Mesenchymal stem cell (in vitro differentiated cells and primary cell): ENCODE measurements at regions not wholly inside any gene's neighbourhood (a gene's known extent, or its start where the extent isn't known, plus 50 kb on each side); places are given as distances from the start of the nearest gene placed in this dataset.
"Not testable (repeated sequence)": the region's sequence is repeated elsewhere in the genome, so short reads cannot be mapped to it uniquely, and the experiment has no call there.

Experiments
- DNase-seq: peaks from one replicate; pipeline ENCODE4 v3.0.0-alpha.2; 2013
- H2AFZ ChIP-seq: one replicate; pipeline ENCODE4 v1.6.1; 2013; ENCODE audit warnings: low read depth, mild to moderate bottlenecking, control low read depth, inconsistent platforms, low read length, moderate library complexity
- H2AK5ac ChIP-seq: 2 replicates; pipeline ENCODE4 v1.6.1; 2013; ENCODE audit warnings: low read length, moderate library complexity, mild to moderate bottlenecking, inconsistent platforms; ENCODE audit not compliant: severe bottlenecking
- H2BK120ac ChIP-seq: one replicate; pipeline ENCODE4 v1.6.1; 2013; ENCODE audit warnings: low read depth, mild to moderate bottlenecking, inconsistent platforms, low read length, moderate library complexity
- H2BK12ac ChIP-seq, 2 experiments: one replicate each; pipeline ENCODE4 v1.6.1; 2013; ENCODE audit warnings: inconsistent platforms in 2 of 2, low read length in 2 of 2, mild to moderate bottlenecking in 2 of 2, moderate library complexity in 2 of 2, control low read depth in 1 of 2
- H2BK15ac ChIP-seq: one replicate; pipeline ENCODE4 v1.6.1; 2013; ENCODE audit warnings: mild to moderate bottlenecking, low read depth, inconsistent platforms; ENCODE audit not compliant: poor library complexity, severe bottlenecking
- H2BK5ac ChIP-seq: 2 replicates; pipeline ENCODE4 v1.6.1; 2013; ENCODE audit warnings: low read depth, mild to moderate bottlenecking, low read length, control low read depth, inconsistent platforms; ENCODE audit not compliant: poor library complexity, severe bottlenecking
- H3K14ac ChIP-seq, 2 experiments: one replicate each; pipeline ENCODE4 v1.6.1; 2013; ENCODE audit warnings: inconsistent platforms in 2 of 2, low read length in 2 of 2, control low read depth in 1 of 2, mild to moderate bottlenecking in 1 of 2, moderate library complexity in 1 of 2
- H3K18ac ChIP-seq, 2 experiments: one replicate each; pipeline ENCODE4 v1.6.1; 2013; ENCODE audit warnings: inconsistent platforms in 2 of 2, low read length in 2 of 2, control low read depth in 1 of 2, low read depth in 1 of 2, mild to moderate bottlenecking in 1 of 2
- H3K23ac ChIP-seq, 2 experiments: one replicate each; pipeline ENCODE4 v1.6.1; 2013; ENCODE audit warnings: inconsistent platforms in 2 of 2, low read length in 2 of 2, mild to moderate bottlenecking in 2 of 2, moderate library complexity in 2 of 2, control low read depth in 1 of 2
- H3K27ac ChIP-seq: 2 replicates; pipeline ENCODE4 v1.5.1; 2013; ENCODE audit warnings: mild to moderate bottlenecking, moderate library complexity, low read length, control low read depth, inconsistent platforms; ENCODE audit not compliant: poor library complexity, severe bottlenecking
- H3K27me3 ChIP-seq, 2 experiments: 2 replicates each; pipeline versions ENCODE4 v1.6.1 to v1.7.0; 2013; ENCODE audit warnings: low read length in 2 of 2, mild to moderate bottlenecking in 2 of 2, moderate library complexity in 2 of 2, control low read depth in 1 of 2, inconsistent platforms in 1 of 2; ENCODE audit not compliant: control insufficient read depth in 1 of 2, insufficient read depth in 1 of 2
- H3K36me3 ChIP-seq, 2 experiments: 2 replicates each; pipeline versions ENCODE4 v1.6.1 to v1.7.0; 2013; ENCODE audit warnings: low read length in 2 of 2, control low read depth in 1 of 2, inconsistent platforms in 1 of 2, low read depth in 1 of 2, mild to moderate bottlenecking in 1 of 2; ENCODE audit not compliant: insufficient read depth in 2 of 2, control insufficient read depth in 1 of 2
- H3K4ac ChIP-seq, 2 experiments: one replicate each; pipeline ENCODE4 v1.6.1; 2013; ENCODE audit warnings: inconsistent platforms in 2 of 2, low read length in 2 of 2, mild to moderate bottlenecking in 2 of 2, moderate library complexity in 2 of 2, control low read depth in 1 of 2, low read depth in 1 of 2
- H3K4me1 ChIP-seq: 2 replicates; pipeline ENCODE4 v1.6.1; 2013; ENCODE audit warnings: low read depth, low read length, control low read depth; ENCODE audit not compliant: control insufficient read depth, insufficient read depth
- H3K4me2 ChIP-seq: 2 replicates; pipeline ENCODE4 v1.6.1; 2013; ENCODE audit warnings: low read length, mild to moderate bottlenecking, inconsistent platforms; ENCODE audit not compliant: poor library complexity, severe bottlenecking
- H3K4me3 ChIP-seq, 2 experiments: 2 replicates each; pipeline versions ENCODE4 v1.5.1 to v1.7.0; 2013; ENCODE audit warnings: low read length in 2 of 2, mild to moderate bottlenecking in 2 of 2, control low read depth in 1 of 2, low read depth in 1 of 2; ENCODE audit not compliant: insufficient read depth in 1 of 2
- H3K79me1 ChIP-seq: replicated peaks from 2 replicates; pipeline ENCODE4 v1.6.1; 2013; ENCODE audit warnings: mild to moderate bottlenecking, control low read depth, low read length, inconsistent platforms; ENCODE audit not compliant: poor library complexity, severe bottlenecking
- H3K9ac ChIP-seq: 2 replicates; pipeline ENCODE4 v1.7.0; 2013; ENCODE audit warnings: mild to moderate bottlenecking, low read length, moderate library complexity
- H3K9me3 ChIP-seq: 2 replicates; pipeline ENCODE4 v1.7.0; 2013; ENCODE audit warnings: mild to moderate bottlenecking, low read length; ENCODE audit not compliant: control insufficient read depth
- H4K8ac ChIP-seq: one replicate; pipeline ENCODE4 v1.6.1; 2013; ENCODE audit warnings: inconsistent platforms, mild to moderate bottlenecking, low read length, moderate library complexity
- H4K91ac ChIP-seq: one replicate; pipeline ENCODE4 v1.6.1; 2013; ENCODE audit warnings: mild to moderate bottlenecking, low read length, inconsistent platforms
- WGBS: methylation state at CpG from one replicate; pipeline ENCODE4 v1.1.7; 2013; ENCODE audit warnings: mixed read lengths; 5-methylcytosine and 5-hydroxymethylcytosine counted together

- no peaks in the 10 kb centered on the region for H3K79me1 ChIP-seq
- no peak overlapping the region for H2AK5ac ChIP-seq
- no peak overlapping the region for H2BK120ac ChIP-seq
- no peak overlapping the region for H4K91ac ChIP-seq
- no peak overlapping the region for H3K18ac ChIP-seq
- no peak overlapping the region for H3K9ac ChIP-seq
- H3K36me3 ChIP-seq = no peaks in the 10 kb centered on the region
- no peak overlapping the region for H2AFZ ChIP-seq
- H3K27me3 ChIP-seq = no peaks in the 10 kb centered on the region
- H4K8ac ChIP-seq = no peak overlapping the region
- H2BK15ac ChIP-seq = no peak overlapping the region
- no peak overlapping the region for H3K4me2 ChIP-seq
- H3K4me3 ChIP-seq = no peak overlapping the region
- no peaks in the 10 kb centered on the region for H3K9me3 ChIP-seq
- no peak overlapping the region for H3K4ac ChIP-seq
- H3K27ac ChIP-seq = no peak overlapping the region
- no peak overlapping the region for H3K23ac ChIP-seq
- DNase-seq = no peak
- no peak overlapping the region for H2BK5ac ChIP-seq
- no peak overlapping the region for H2BK12ac ChIP-seq
- H3K4me1 ChIP-seq = no peaks in the 10 kb centered on the region
- H3K14ac ChIP-seq = no peak overlapping the region
These were observed 67.3 kb upstream of the FBXO33 start for GRCh38 chr14:39499514-39499913.

DNA sequence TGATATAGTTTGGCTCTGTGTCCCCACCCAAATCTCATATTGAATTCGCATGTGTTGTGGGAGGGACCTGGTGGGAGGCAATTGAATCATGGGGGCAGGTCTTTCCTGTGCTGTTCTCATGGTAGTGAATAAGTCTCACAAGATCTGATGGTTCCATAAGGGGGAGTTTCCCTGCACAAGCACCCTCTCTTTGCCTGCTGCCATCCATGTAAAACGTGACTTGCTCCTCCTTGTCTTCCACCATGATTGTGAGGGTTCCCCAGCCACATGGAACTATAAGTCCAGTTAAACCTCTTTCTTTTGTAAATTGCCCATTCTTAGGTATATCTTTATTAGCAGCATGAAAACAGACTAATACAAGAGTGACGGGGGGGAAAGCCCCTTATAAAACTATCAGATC is 65.4 kb upstream of the FBXO33 start:
- not testable (repeated sequence) for H2BK15ac ChIP-seq, DNase-seq, H2BK5ac ChIP-seq, H3K27me3 ChIP-seq, H3K9me3 ChIP-seq, H3K4me2 ChIP-seq, H3K23ac ChIP-seq, H3K18ac ChIP-seq, H3K79me1 ChIP-seq, H4K91ac ChIP-seq, H3K36me3 ChIP-seq, H2BK120ac ChIP-seq, H2AFZ ChIP-seq, H3K4me1 ChIP-seq, H3K4me3 ChIP-seq, H3K9ac ChIP-seq, H2BK12ac ChIP-seq, H3K4ac ChIP-seq, H3K27ac ChIP-seq, H3K14ac ChIP-seq, H4K8ac ChIP-seq, H2AK5ac ChIP-seq
- 81% methylated on average over 3 of the region's 3 CpGs for WGBS

DNA sequence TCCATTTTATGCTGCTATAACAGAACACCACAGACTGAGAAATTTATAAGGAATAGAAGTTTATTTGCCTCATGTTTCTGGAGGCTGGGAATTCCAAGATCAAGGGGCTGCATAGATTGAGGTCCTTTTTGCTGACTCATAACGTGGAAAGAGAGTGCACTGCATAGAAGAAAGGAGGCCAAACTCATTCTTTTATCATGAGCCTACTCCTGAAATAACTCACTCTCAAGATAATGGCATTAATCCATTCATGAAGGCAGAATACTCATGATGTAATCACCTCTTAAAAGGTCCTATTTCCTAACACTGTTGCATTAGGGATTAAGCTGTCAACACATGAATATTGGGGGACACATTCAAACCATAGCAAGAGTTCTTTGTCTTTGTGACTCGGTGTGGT is 60.0 kb upstream of the FBXO33 start:
- no peaks in the 10 kb centered on the region for H3K27me3 ChIP-seq
- H3K27ac ChIP-seq = peak overlapping the region; percentile 80
- peak overlapping the region; percentile 83 for H3K9ac ChIP-seq
- H3K79me1 ChIP-seq = no peaks in the 10 kb centered on the region
- H4K91ac ChIP-seq = no peak overlapping the region
- H2BK5ac ChIP-seq = no peak overlapping the region
- H3K36me3 ChIP-seq = no peaks in the 10 kb centered on the region
- H2BK12ac ChIP-seq = no peak overlapping the region
- peak; percentile 74 for DNase-seq
- no peak overlapping the region for H2AFZ ChIP-seq
- 42% methylated on average over 2 of the region's 2 CpGs for WGBS
- no peak overlapping the region for H3K18ac ChIP-seq
- no peak overlapping the region for H3K14ac ChIP-seq
- H2BK120ac ChIP-seq = no peak overlapping the region
- H2AK5ac ChIP-seq = no peak overlapping the region
- no peak overlapping the region for H3K4me3 ChIP-seq
- H3K4me2 ChIP-seq = no peak overlapping the region
- no peaks in the 10 kb centered on the region for H3K4me1 ChIP-seq
- H4K8ac ChIP-seq = no peak overlapping the region
- no peak overlapping the region for H2BK15ac ChIP-seq
- H3K4ac ChIP-seq = no peak overlapping the region
- H3K23ac ChIP-seq = no peak overlapping the region
- H3K9me3 ChIP-seq = no peaks in the 10 kb centered on the region

GRCh38 chr14:39491134-39491571 is 58.9 kb upstream of the FBXO33 start:
- Histone ChIP-seq H3K36me3 (no peaks in the 10 kb centered on the region), H3K4me2 (no peak overlapping the region), H2AFZ (no peak overlapping the region), H2BK15ac (no peak overlapping the region), H3K27ac (peak overlapping the region; percentile 80), H3K4ac (no peak overlapping the region), H4K8ac (no peak overlapping the region), H3K4me1 (no peaks in the 10 kb centered on the region), H2BK12ac (no peak overlapping the region), H3K9ac (peak overlapping the region; percentile 83), H2AK5ac (peak overlapping the region; percentile 27), H3K18ac (no peak overlapping the region), H3K27me3 (no peaks in the 10 kb centered on the region), H4K91ac (no peak overlapping the region), H3K23ac (no peak overlapping the region), H3K14ac (no peak overlapping the region), H2BK120ac (no peak overlapping the region), H3K9me3 (no peaks in the 10 kb centered on the region), H3K4me3 (peak overlapping the region in 1 of 2 experiments; percentile 43), H2BK5ac (no peak overlapping the region), H3K79me1 (no peaks in the 10 kb centered on the region)
- peak; percentile 55 for DNase-seq
- 0% methylated on average over 1 of the region's 3 CpGs for WGBS
